Renal cortex interstitium (tissue), 11 donors: ENCODE measurements at regions not wholly inside any gene's neighbourhood (a gene's known extent, or its start where the extent isn't known, plus 50 kb on each side); places are given as distances from the start of the nearest gene placed in this dataset.

Experiments
- DNase-seq, 11 donors: peaks; one replicate each; pipeline ENCODE4 v3.0.0-alpha.2; 2013; ENCODE audit warnings: low read depth in 9 of 11, low spot score in 4 of 11; ENCODE audit errors: extremely low read depth in 1 of 11

GRCh38 chr2:173818285-173818684 is 146.9 kb downstream of the SP3 start:
- no peak for DNase-seq

GRCh38 chr2:173819852-173820251 is 145.3 kb downstream of the SP3 start:
- DNase-seq = no peak

- DNase-seq = no peak
These were observed 143.7 kb downstream of the SP3 start for GRCh38 chr2:173821451-173821850.

DNA sequence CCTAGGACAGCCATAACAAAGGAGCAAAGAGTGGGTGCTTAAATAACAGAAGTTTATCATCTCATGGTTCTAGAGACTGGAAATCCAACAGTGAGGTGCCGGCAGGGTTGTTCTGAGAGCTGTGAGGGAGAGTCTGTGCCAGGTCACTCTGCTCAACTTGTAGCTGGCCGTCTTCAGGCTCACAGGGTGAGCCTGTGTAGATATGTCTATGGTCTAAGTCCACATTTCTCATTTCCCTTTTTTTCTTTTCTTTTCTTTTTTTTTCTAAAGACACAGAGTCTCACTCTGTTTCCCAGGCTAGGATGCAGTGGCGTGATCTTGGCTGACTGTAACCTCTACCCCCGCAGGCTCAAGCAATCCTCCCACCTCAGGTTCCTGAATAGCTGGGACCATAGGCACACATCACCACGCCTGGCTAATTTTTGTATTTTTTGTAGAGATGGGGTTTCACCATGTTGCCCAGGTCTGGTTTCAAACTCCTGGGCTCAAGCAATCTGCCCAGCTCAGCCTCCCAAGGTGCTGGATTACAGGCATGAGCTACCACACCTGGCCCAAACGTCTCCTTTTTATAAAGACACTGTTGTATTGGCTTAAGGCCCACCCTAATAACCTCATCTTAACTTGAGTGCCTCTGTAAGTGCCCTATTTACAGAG is 142.2 kb downstream of the SP3 start:
- peak in 6 of 11 donors; percentile 9 to 45 (median 40) for DNase-seq

- peak in 2 of 11 donors; percentile 6 to 26 for DNase-seq
These were observed 141.6 kb downstream of the SP3 start for GRCh38 chr2:173823543-173823939.

DNA sequence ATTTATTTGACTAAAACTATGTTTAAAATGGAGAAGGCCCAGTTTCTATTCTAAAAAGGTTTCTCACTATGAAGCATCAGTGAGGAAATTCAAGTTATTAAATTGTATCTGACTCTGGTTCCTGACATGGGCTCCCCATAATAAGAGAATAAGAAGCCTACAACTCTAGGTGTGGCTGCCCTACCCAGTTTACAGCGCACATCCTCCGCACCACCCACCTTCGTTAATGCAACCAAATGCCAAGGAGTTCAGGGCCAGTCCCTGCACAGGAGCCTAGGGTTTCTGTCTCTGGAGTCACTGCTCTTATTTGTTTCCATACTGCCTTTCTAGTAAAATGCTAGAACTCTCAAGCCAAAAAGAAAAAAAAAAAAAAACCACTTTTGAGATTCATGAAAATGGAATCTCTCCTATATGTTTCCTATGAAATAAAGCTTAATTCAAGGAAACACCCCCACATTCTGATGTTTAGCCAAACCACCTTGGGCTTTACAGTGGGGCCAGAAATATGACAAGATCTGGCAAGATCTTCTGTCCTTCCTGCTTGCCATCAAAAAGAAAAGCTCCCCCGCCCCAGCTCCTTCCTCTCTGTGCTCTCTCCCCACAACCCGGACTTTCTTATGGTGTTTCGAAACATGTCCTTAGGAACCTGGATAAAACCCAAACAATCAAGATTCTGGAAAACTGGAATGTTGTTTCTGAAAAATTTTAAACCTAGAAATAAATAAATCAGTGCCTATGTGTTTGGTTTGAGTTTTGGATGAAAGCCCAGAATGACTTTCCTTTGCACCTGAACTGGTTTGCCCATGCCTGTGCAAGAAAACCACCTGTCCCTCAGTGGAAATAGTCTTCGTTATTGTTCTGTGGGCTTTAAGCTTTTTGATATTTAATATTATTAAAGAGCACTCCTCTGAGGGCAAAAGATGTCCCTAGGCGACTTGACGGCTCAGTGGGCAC is 136.7 kb downstream of the SP3 start:
- DNase-seq = no peak

GRCh38 chr2:173829727-173830126 is 135.4 kb downstream of the SP3 start:
- DNase-seq = no peak

DNA sequence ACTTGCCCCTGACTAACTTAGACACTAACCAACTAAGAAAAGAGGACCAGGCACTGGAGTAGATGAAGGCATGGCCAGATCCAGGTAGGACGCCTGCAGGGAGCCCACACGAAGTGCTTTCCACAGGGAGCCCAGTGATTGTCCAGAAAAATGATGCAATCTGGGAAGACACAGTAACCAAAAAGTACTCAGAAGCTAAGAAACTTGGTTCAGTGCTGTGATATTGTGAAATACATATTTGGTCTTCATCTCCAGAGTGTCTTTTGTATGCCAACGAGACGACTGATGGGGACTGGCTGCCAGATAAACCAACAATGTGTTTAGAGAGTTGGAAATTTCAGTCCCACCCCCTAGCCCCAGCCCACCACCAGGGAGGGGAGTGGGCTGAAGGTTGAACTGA is 135.0 kb downstream of the SP3 start:
- no peak for DNase-seq

DNA sequence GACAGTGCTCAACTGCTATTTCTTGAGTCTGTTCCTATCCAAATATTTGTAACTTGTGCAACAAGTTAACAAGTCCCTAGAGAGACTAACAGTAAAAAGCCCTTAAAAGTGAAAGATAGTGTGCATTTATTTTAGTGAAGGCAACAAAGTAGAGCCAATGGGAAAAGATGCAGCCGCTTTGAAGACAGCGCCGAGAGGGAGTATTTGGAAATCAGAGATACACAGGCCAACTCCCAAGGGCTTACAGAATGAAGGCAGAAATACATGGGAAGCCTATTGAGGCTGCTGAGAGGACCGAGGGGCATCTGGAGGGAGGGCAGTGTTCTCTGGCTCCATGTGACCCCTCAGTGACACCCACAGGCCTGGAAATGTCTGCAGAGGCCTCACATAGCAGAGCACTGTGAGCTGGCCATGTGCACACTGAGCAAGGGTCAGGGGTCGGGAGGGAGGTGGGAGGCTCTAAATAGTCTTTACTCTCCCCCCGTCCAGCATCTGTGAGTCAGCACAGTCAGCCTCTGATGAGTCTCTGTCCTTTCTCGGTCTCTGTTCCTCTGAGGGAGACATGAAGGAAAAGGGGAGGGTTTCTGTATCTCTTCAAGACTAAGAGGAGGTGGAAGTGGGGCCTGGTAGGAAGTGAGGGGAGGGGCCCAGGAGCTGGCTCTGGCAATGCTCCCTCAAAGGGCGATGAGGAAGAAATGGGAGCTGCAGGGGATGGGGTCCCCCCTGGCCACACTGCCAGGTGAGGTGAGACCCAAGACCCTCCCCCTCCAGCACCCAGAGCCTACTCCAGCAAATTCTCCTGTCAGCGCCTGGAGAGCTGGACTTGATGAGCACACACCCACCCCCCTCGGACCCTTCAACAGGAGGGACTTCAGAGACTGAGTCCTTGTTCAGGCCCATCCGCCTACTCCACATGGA is 133.6 kb downstream of the SP3 start:
- DNase-seq = peak; percentile 54 to 81 (median 69)

GRCh38 chr2:173834141-173834540 is 131.0 kb downstream of the SP3 start:
- DNase-seq = no peak

DNA sequence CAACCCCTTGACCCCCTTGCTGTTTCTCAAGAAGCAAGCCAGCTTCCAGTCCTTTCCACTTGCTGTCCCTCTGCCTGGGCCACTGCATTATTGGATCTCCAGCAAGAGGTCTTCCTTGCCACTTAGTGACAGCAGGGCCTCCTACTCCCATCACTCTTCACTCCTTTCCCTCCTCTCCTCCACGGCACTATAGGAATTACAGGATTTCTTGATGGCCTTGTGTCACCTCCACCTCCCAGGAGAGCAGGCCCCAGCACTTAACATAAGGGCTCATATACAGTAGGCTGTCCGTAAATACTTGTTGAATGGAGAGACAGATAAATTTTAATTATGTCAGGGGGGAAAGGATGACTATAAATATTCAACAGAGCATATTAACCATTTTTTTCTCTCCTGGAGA is 129.4 kb downstream of the SP3 start:
- DNase-seq = no peak

DNA sequence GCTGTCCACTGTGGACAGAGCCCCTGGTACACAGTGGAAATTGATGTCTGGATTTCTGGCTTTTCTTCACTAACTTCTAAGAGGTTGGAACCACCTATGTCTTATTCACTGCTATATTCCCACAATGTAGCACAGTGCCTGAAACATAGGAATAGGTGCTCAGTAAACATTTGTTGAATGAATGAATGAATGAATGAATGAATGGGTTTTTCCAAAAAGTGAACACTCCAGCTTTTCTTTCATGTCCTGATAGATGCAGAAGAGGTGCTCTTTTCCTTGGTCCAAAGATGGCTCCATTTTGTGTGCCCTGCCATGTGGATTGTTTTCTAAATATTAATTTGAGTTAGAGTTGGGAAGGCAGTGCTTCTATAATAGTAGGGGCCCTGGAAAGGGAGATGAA is 124.1 kb downstream of the SP3 start:
- no peak for DNase-seq

GRCh38 chr2:173843526-173843925 is 121.6 kb downstream of the SP3 start:
- no peak for DNase-seq

- DNase-seq = no peak
These were observed 114.0 kb downstream of the SP3 start for GRCh38 chr2:173851141-173851641.

DNA sequence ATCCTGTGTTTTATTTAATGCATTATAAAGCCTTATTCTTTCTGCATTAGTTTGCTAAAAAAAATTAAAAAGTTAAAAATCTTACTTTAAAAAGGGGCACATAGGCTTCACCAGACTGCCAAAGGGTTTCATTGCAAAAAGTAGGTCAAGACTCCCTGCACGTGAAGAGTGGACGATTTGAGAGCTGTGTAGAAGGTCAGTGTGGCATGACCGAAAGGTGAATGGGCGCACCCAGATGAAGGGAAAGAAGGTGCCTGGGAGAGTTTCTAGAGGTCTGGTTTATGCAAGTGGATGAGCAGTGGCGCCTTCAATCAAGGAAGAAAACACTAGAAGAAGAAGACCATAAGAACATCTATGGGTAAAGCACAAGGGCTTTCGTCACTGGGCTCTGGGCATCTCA is 111.0 kb downstream of the SP3 start:
- no peak for DNase-seq

GRCh38 chr2:173854840-173855239 is 110.3 kb downstream of the SP3 start:
- no peak for DNase-seq

DNA sequence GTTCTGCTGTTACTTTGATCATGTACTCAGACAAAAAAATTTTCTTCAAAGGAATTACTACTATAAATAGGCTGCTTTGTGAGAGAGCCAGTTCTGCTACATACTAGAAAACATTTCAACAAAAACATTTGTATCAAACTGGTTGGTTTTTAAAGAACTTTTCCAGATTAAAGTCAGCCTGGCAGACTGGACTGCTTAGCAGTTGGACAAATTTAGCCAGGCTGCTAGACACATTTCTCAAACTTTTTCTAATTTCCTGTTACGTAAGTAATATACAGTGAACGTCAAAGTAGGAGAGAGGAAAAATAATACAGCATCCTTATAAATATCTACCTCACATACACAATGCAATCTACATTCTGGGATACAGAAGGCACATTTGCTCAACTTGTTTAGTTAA is 109.5 kb downstream of the SP3 start:
- DNase-seq = no peak
